ENCODE measurements at regions not wholly inside any gene's neighbourhood (a gene's known extent, or its start where the extent isn't known, plus 50 kb on each side); places are given as distances from the start of the nearest gene placed in this dataset.
A peak's percentile ranks its signal among the peaks of the same experiment; 100 is the strongest.

DNA sequence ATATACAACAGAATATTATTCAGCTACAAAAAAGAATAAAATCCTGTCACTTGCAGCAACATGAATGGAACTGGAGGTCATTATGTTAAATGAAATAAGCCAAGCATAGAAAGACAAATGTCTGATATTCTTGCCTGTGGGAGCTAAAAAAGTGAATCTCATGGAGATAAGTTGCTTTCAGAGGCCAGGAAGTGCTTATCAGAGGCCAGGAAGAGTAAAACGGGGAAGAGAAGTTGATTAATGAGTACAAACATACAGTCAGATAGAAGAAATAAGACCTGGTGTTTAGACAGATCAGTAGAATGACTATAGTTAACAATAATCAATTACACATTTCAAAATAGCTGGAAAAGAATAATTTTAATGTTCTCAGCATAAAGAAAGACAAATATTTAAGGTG lies 54.4 kb upstream of the CPHXL start:
- H3K9me3 ChIP-seq, result no peaks in the 10 kb centered on the region
- peaks cover 39% of the 10 kb centered on the region for H3K27me3 ChIP-seq
- no peaks in the 10 kb centered on the region for H3K36me3 ChIP-seq
- ATAC-seq, result no peak
- H3K4me1 ChIP-seq, result no peaks in the 10 kb centered on the region
- H3K4me3 ChIP-seq, result no peak overlapping the region
- WGBS, 2 donors (ENCODE audit: low coverage in 1 of 2), result 8 to 17% methylated on average over 1 of the region's 1 CpG
- no peak overlapping the region for H3K27ac ChIP-seq
- TF ChIP-seq EP300 (IDR thresholded peaks at IDR 0.05) (no peak), POLR2A (IDR thresholded peaks at IDR 0.05) (no peak), POLR2AphosphoS5 (IDR thresholded peaks at IDR 0.05) (no peak)
- TF ChIP-seq, protein P1, sequence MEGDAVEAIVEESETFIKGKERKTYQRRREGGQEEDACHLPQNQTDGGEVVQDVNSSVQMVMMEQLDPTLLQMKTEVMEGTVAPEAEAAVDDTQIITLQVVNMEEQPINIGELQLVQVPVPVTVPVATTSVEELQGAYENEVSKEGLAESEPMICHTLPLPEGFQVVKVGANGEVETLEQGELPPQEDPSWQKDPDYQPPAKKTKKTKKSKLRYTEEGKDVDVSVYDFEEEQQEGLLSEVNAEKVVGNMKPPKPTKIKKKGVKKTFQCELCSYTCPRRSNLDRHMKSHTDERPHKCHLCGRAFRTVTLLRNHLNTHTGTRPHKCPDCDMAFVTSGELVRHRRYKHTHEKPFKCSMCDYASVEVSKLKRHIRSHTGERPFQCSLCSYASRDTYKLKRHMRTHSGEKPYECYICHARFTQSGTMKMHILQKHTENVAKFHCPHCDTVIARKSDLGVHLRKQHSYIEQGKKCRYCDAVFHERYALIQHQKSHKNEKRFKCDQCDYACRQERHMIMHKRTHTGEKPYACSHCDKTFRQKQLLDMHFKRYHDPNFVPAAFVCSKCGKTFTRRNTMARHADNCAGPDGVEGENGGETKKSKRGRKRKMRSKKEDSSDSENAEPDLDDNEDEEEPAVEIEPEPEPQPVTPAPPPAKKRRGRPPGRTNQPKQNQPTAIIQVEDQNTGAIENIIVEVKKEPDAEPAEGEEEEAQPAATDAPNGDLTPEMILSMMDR (IDR thresholded peaks at IDR 0.05), result no peak

DNA sequence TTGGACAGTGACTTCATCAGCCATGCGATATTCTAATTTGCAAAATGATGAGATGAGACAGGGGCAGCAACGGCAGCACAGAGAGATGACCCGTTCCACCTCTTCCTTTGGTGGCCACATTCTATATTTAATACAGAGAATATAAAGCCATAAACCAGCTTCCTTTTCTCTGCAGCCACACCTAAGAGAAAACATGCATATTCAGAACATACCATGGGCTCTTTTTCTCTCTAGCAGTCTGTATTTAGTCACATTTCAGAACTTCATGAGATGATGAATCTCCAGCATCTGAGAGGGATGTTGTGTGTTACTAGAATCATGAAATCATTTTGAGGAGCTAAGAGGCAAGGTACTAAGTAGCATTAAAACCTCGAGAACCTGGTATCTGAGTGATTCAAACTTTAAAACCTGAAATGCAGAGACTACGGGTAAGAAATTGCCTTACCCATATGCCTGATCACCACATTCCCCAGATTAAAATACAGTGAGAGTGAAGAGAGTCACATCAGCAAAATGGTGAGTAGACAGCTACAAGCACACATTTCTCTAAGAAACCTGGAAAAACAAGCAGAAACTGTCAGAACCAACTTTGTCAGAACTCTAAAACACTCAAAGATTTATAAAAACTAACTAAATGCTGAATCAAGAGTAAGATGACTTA lies 55.5 kb upstream of the CPHXL start:
- Histone ChIP-seq H3K4me1 (no peaks in the 10 kb centered on the region), H3K4me3 (no peak overlapping the region), H3K27me3 (peaks cover 41% of the 10 kb centered on the region), H3K9me3 (no peaks in the 10 kb centered on the region), H3K27ac (no peak overlapping the region), H3K36me3 (no peaks in the 10 kb centered on the region)
- ATAC-seq, result no peak
- TF ChIP-seq, protein P1 (IDR thresholded peaks at IDR 0.05), result no peak
- WGBS, 2 donors (ENCODE audit: low coverage in 1 of 2), result 57 to 66% methylated on average over 5 of the region's 5 CpGs

DNA sequence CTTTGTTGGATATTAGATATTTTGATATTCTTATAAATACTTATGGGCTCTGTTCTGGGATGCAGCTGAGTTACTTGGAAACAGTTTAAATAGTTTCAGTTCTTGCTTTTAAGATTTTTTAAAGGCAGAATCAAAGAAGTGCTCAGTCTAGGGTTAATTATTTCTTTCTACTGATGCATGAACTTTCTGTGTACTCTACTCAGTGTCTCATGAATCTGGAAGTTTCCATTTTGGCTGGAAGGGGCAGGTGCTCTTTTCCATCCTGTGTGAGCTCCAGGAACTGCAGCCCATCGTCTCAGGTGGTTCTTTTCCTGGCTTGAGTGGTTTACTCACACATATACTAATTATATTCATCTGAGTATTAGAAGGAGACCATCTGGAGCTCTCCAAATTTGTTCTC lies 61.1 kb upstream of the CPHXL start:
- no peak for ATAC-seq
- WGBS, 2 donors (ENCODE audit: low coverage in 1 of 2), result 33 to 50% methylated on average over 1 of the region's 1 CpG
- Histone ChIP-seq H3K27me3 (peaks cover 36% of the 10 kb centered on the region), H3K4me3 (no peak overlapping the region), H3K9me3 (no peaks in the 10 kb centered on the region), H3K4me1 (no peaks in the 10 kb centered on the region), H3K27ac (no peak overlapping the region), H3K36me3 (no peaks in the 10 kb centered on the region)
- TF ChIP-seq, protein P1 (IDR thresholded peaks at IDR 0.05), result no peak
- TF ChIP-seq POLR2AphosphoS5 (IDR thresholded peaks at IDR 0.05) (no peak), EP300 (IDR thresholded peaks at IDR 0.05) (no peak), POLR2A (IDR thresholded peaks at IDR 0.05) (no peak)

DNA sequence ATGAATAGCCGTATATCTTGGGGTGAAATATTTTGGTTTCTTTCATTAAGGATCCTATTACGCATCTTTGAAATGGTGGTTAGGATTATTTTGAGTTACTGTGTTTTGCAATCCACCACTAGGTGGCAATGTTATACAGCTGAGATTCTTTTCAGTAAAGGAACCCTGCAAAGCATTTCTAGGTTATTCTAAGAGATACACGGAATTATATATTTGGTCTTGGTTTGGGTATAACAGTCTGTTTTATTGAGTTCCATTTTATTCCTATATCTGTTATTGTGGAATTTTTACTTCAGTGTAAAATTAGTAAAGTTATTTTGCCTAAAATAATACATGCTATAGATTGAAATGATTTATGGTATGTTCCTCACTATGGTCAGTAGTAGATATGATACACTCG lies 62.9 kb upstream of the CPHXL start:
- Histone ChIP-seq H3K36me3 (no peaks in the 10 kb centered on the region), H3K4me3 (no peak overlapping the region), H3K27me3 (peaks cover 23% of the 10 kb centered on the region), H3K27ac (no peak overlapping the region), H3K4me1 (no peaks in the 10 kb centered on the region), H3K9me3 (no peaks in the 10 kb centered on the region)
- TF ChIP-seq, protein P1 (IDR thresholded peaks at IDR 0.05), result peak; percentile 69 to 78 (median 76)
- TF ChIP-seq EP300 (IDR thresholded peaks at IDR 0.05) (no peak), POLR2A (IDR thresholded peaks at IDR 0.05) (no peak)
- 5 to 9% methylated on average over 4 of the region's 4 CpGs for WGBS, 2 donors (ENCODE audit: low coverage in 1 of 2)
- ATAC-seq, result no peak

DNA sequence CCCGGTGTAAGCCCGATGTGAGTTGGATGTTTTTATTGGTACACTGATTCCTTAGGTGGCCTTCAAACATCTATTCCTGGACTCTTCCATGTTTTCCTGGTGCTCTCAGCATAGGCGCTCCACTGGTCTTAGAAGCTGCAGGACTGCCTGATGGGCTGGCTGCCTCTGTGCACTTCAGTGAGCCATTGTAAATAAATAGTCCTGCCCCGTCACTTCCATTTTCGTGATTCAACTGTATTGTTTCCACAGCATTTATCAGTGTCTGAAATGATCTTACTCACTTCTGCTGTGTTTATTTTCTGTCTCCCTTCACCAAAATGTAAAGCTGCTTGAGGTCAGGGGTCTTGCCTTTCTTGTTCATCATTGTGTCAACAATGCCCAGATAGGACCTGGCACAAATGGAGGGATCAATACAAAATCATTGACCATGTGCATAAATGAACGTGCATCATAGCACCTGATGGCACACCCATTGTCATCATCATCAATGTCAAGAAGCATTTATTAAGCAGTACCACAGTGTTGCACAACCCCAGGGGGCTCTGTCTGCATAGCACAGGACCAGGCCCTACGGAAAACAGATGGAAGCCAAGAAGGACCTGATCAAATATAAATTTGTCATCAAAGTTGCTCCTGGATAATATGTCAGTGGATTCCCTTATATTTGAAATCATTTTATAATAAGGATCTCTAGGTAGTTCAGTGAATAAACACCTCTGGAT lies 66.6 kb upstream of the CPHXL start:
- H3K27me3 ChIP-seq, result peaks cover under 1% of the 10 kb centered on the region
- H3K36me3 ChIP-seq, result no peaks in the 10 kb centered on the region
- H3K27ac ChIP-seq, result no peak overlapping the region
- 41 to 51% methylated on average over 3 to 6 of the region's 7 CpGs for WGBS, 2 donors (ENCODE audit: low coverage in 1 of 2)
- TF ChIP-seq POLR2A (IDR thresholded peaks at IDR 0.05) (no peak), POLR2AphosphoS5 (IDR thresholded peaks at IDR 0.05) (no peak), EP300 (IDR thresholded peaks at IDR 0.05) (no peak)
- TF ChIP-seq, protein P1 (IDR thresholded peaks at IDR 0.05), result no peak
- H3K4me1 ChIP-seq, result no peaks in the 10 kb centered on the region
- no peaks in the 10 kb centered on the region for H3K9me3 ChIP-seq
- no peak overlapping the region for H3K4me3 ChIP-seq
- no peak for ATAC-seq
